B cell (primary cell): ENCODE measurements at regions not wholly inside any gene's neighbourhood (a gene's known extent, or its start where the extent isn't known, plus 50 kb on each side); places are given as distances from the start of the nearest gene placed in this dataset.

Experiments used
- ATAC-seq: fragments of 200-7000 bp; cut with Tn5 transposase; one replicate; pipeline ENCODE4 v1.10.0; 2021; ENCODE audit warnings: low read depth, mild to moderate bottlenecking, moderate number of reproducible peaks, moderate library complexity
- CTCF ChIA-PET: fragments of 350-600 bp; sonication (Branson Sonifier 250); formaldehyde crosslinking; loops from one replicate; lab custom pipeline; 2021; ENCODE audit warnings: antibody characterized with exemption, inconsistent platforms; lab: Charles Lee
- POLR2A ChIA-PET: fragments of 350-600 bp; sonication (Branson Sonifier 250); formaldehyde crosslinking; loops from one replicate; lab custom pipeline; 2021; ENCODE audit warnings: antibody characterized with exemption; lab: Charles Lee
- DNase-seq: peaks from one replicate; pipeline ENCODE4 v3.0.0; 2013
- H2AFZ ChIP-seq: 2 replicates; pipeline ENCODE4 v1.6.1; 2012; ENCODE audit warnings: mild to moderate bottlenecking, low read depth, low read length; ENCODE audit not compliant: insufficient read depth, poor library complexity, severe bottlenecking
- H3K27ac ChIP-seq, 2 donors: 1 replicate in 1 of 2; 2 replicates in 1 of 2; pipeline ENCODE4 v1.5.1; 2012 to 2013; ENCODE audit warnings: low read length in 2 of 2, mild to moderate bottlenecking in 2 of 2, moderate library complexity in 1 of 2
- H3K27me3 ChIP-seq, 4 experiments: fragments of 200-600 bp in 1 of 4; sonication (generic) in 1 of 4; replicated peaks in 1 of 4; 1 replicate in 2 of 4; 2 replicates in 2 of 4; pipeline versions ENCODE4 v1.6.1 to v1.7.0; 2013 to 2016; ENCODE audit warnings: low read length in 3 of 4, mild to moderate bottlenecking in 2 of 4, mixed read lengths in 1 of 4, moderate library complexity in 1 of 4; ENCODE audit not compliant: insufficient read depth in 4 of 4, control insufficient read depth in 3 of 4; ENCODE audit errors: control extremely low read depth in 1 of 4
- H3K36me3 ChIP-seq, 2 experiments: replicated peaks in 1 of 2; 1 replicate in 1 of 2; 2 replicates in 1 of 2; pipeline versions ENCODE4 v1.6.1 to v1.7.1; 2013; ENCODE audit warnings: low read length in 1 of 2; ENCODE audit not compliant: insufficient read depth in 2 of 2, control insufficient read depth in 1 of 2; ENCODE audit errors: control extremely low read depth in 1 of 2, extremely low read depth in 1 of 2
- H3K4me1 ChIP-seq, 2 donors: fragments of 200-600 bp in 1 of 2; sonication (generic) in 1 of 2; 1 replicate in 1 of 2; 2 replicates in 1 of 2; pipeline versions ENCODE4 v1.5.1 to v1.6.1; 2013 to 2017; ENCODE audit warnings: low read length in 2 of 2; ENCODE audit not compliant: control insufficient read depth in 2 of 2, insufficient read depth in 2 of 2
- H3K4me2 ChIP-seq: replicated peaks from 2 replicates; pipeline ENCODE3; 2012; ENCODE audit warnings: mild to moderate bottlenecking, low read depth, low read length; ENCODE audit not compliant: poor library complexity, severe bottlenecking
- H3K4me3 ChIP-seq, 5 experiments: fragments of 200-600 bp in 1 of 5; sonication (generic) in 1 of 5; 1 replicate in 3 of 5; 2 replicates in 2 of 5; pipeline versions ENCODE4 v1.5.1 to v1.7.0; 2011 to 2016; ENCODE audit warnings: low read length in 4 of 5, mild to moderate bottlenecking in 4 of 5, low read depth in 2 of 5, control low read depth in 1 of 5, moderate library complexity in 1 of 5; ENCODE audit not compliant: insufficient read depth in 1 of 5; ENCODE audit errors: control extremely low read depth in 1 of 5, extremely low read depth in 1 of 5
- H3K79me2 ChIP-seq: fragments of 200-600 bp; sonication (generic); one replicate; pipeline ENCODE4 v1.6.0; 2016; ENCODE audit warnings: low read length; ENCODE audit not compliant: control insufficient read depth, insufficient read depth
- H3K9ac ChIP-seq: fragments of 200-600 bp; sonication (generic); 2 replicates; pipeline ENCODE4 v1.6.1; 2017; ENCODE audit warnings: mild to moderate bottlenecking, low read length, moderate library complexity
- H3K9me3 ChIP-seq, 3 donors: one replicate each; pipeline versions ENCODE4 v1.6.1 to v1.7.1; 2013; ENCODE audit warnings: low read length in 2 of 3; ENCODE audit not compliant: control insufficient read depth in 2 of 3, insufficient read depth in 1 of 3; ENCODE audit errors: control extremely low read depth in 1 of 3
- H4K20me1 ChIP-seq: 2 replicates; pipeline ENCODE4 v1.6.0; 2012; ENCODE audit warnings: mild to moderate bottlenecking, low read length; ENCODE audit not compliant: insufficient read depth, control insufficient read depth, poor library complexity, severe bottlenecking
- H3K27ac Mint-ChIP-seq: one replicate; pipeline ENCODE4 v1.8.0; 2021; ENCODE audit warnings: mixed read lengths
- H3K27me3 Mint-ChIP-seq: one replicate; pipeline ENCODE4 v1.8.0; 2021; ENCODE audit warnings: mixed read lengths
- H3K4me1 Mint-ChIP-seq: one replicate; pipeline ENCODE4 v1.8.0; 2021; ENCODE audit warnings: mixed read lengths
- H3K4me3 Mint-ChIP-seq: one replicate; pipeline ENCODE4 v1.8.0; 2021; ENCODE audit warnings: mixed read lengths
- H3K9me3 Mint-ChIP-seq: one replicate; pipeline ENCODE4 v1.8.0; 2022; ENCODE audit warnings: mixed read lengths; ENCODE audit not compliant: insufficient read depth
- EZH2 ChIP-seq: IDR thresholded peaks from 2 replicates; pipeline ENCODE4 v1.6.1; 2012; ENCODE audit warnings: borderline replicate concordance, low read depth, mild to moderate bottlenecking, moderate library complexity, low read length; ENCODE audit not compliant: insufficient read depth, poor library complexity, severe bottlenecking
- WGBS: methylation state at CpG from one replicate; pipeline ENCODE4 v1.1.5; 2013; ENCODE audit warnings: missing lambda C conversion rate; ENCODE audit not compliant: insufficient coverage; 5-methylcytosine and 5-hydroxymethylcytosine counted together
- intact Hi-C: fragments of 100-400 bp; cut with micrococcal nuclease; formaldehyde crosslinking; loops from one replicate; pipeline ENCODE4 v1.10.0; 2022
- TF ChIP-seq, protein P1 (sequence below): fragments of 200-600 bp; IDR thresholded peaks from one replicate; pipeline ENCODE4 v1.8.0; 2022; ENCODE audit warnings: antibody characterized with exemption, mild to moderate bottlenecking

DNA sequence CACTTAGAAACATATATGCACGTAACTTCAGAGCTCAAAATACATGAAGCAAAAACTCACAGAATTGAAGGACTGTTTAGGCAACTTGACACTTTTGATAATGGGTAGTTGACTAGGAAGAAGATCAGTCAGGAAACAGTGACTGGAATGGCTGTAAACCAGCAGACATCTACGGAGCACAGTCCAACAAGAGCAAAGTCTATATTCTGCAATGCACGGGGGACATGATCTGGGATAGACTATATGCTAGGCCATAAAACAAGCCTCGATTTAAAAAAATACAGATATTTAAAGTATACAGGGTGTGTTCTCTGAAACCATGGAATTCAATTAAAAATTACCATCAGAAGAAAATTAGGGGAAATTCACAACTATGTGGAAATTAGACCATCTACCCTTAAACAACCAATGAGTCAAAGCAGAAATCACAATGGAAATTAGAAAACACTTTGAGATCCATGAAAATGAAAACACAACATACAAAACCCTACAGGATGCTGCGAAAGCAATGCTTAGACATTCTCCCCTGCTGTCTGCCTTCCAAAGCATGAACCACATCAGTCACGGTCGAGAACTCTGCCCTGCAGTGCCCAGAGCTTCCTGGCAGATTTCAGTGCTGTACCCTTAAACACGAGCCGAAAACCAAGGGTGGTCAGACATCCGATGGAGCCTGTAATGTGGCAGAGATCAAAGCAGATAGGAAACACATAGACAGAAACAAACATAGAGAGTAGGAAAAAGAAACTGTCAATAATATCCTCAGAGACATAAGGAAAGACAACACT, 651.9 kb upstream of the HS6ST1 start:
- POLR2A ChIA-PET = no interaction called here
- WGBS = 38% methylated on average over 2 of the region's 10 CpGs
- no peak overlapping the region for H3K27ac Mint-ChIP-seq
- Histone ChIP-seq H3K4me1 (no peaks in the 10 kb centered on the region), H3K9ac (no peak overlapping the region), H3K27me3 (no peaks in the 10 kb centered on the region), H4K20me1 (no peaks in the 10 kb centered on the region), H3K4me3 (no peak overlapping the region), H3K79me2 (no peaks in the 10 kb centered on the region), H2AFZ (no peak overlapping the region), H3K27ac (no peak overlapping the region), H3K4me2 (no peak overlapping the region), H3K36me3 (no peaks in the 10 kb centered on the region), H3K9me3 (no peaks in the 10 kb centered on the region)
- no peaks in the 10 kb centered on the region for H3K9me3 Mint-ChIP-seq
- H3K4me3 Mint-ChIP-seq = no peak overlapping the region
- ATAC-seq (no peak), DNase-seq (no peak)
- intact Hi-C loops = no loop called here
- no peaks in the 10 kb centered on the region for H3K4me1 Mint-ChIP-seq
- H3K27me3 Mint-ChIP-seq = no peaks in the 10 kb centered on the region
- CTCF ChIA-PET = no interaction called here
- TF ChIP-seq EZH2 = no peak
- TF ChIP-seq, protein P1, sequence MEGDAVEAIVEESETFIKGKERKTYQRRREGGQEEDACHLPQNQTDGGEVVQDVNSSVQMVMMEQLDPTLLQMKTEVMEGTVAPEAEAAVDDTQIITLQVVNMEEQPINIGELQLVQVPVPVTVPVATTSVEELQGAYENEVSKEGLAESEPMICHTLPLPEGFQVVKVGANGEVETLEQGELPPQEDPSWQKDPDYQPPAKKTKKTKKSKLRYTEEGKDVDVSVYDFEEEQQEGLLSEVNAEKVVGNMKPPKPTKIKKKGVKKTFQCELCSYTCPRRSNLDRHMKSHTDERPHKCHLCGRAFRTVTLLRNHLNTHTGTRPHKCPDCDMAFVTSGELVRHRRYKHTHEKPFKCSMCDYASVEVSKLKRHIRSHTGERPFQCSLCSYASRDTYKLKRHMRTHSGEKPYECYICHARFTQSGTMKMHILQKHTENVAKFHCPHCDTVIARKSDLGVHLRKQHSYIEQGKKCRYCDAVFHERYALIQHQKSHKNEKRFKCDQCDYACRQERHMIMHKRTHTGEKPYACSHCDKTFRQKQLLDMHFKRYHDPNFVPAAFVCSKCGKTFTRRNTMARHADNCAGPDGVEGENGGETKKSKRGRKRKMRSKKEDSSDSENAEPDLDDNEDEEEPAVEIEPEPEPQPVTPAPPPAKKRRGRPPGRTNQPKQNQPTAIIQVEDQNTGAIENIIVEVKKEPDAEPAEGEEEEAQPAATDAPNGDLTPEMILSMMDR = no peak

DNA sequence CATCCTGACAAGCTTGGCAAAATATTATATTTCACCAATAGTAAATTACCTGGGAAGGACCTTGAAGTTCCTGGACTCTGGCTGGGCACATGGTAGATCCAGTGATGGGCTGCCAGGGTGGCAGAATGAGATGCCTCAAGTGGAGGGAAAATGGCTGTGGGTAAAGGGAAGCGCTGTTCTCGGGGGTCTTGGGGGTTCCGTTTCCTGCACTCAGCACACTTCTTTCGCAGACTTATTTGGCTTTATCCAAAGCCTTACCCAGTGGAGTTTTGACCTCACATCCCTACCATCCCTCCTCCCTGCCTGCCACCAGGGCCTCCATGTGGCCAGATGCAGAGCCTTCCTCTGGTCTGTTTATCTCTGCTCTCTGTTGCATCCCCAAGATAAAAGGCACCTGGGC, 654.9 kb upstream of the HS6ST1 start:
- 93% methylated on average over 2 of the region's 4 CpGs for whole genome bisulfite sequencing

More for the DNA sequence above, 654.9 kb upstream of the HS6ST1 start:
- no peak for ATAC-seq
- no peaks in the 10 kb centered on the region for H3K27me3 ChIP-seq
- POLR2A ChIA-PET = no interaction called here
- H3K4me3 ChIP-seq = no peak overlapping the region
- H3K9ac ChIP-seq = no peak overlapping the region
- Mint-ChIP-seq H3K27me3 (no peaks in the 10 kb centered on the region), H3K27ac (no peak overlapping the region), H3K4me1 (no peaks in the 10 kb centered on the region), H3K9me3 (no peaks in the 10 kb centered on the region), H3K4me3 (no peak overlapping the region)
- no peak overlapping the region for H3K27ac ChIP-seq
- H3K9me3 ChIP-seq = no peaks in the 10 kb centered on the region
- DNase-seq = no peak
- H4K20me1 ChIP-seq = no peaks in the 10 kb centered on the region
- H3K4me2 ChIP-seq = no peak overlapping the region
- H3K36me3 ChIP-seq = no peaks in the 10 kb centered on the region
- intact Hi-C loops = no loop called here
- CTCF ChIA-PET = no interaction called here
- H3K79me2 ChIP-seq = no peaks in the 10 kb centered on the region
- no peaks in the 10 kb centered on the region for H3K4me1 ChIP-seq
- TF ChIP-seq EZH2 = no peak
- TF ChIP-seq, protein P1 = no peak
- H2AFZ ChIP-seq = no peak overlapping the region
